COLO668 (cell line): ENCODE measurements at regions not wholly inside any gene's neighbourhood (a gene's known extent, or its start where the extent isn't known, plus 50 kb on each side); places are given as distances from the start of the nearest gene placed in this dataset.
"Not testable (repeated sequence)": the region's sequence is repeated elsewhere in the genome, so short reads cannot be mapped to it uniquely, and the experiment has no call there.

Experiments
- DNase-seq: peaks from one replicate; lab custom pipeline; 2025; ENCODE audit not compliant: unreplicated experiment; lab: John Stamatoyannopoulos, UW

- no peak for DNase-seq
Observed at GRCh38 chr3:159751146-159751545, 237.5 kb upstream of the IL12A start.

- DNase-seq, result no peak
Observed at GRCh38 chr3:159751752-159752151, 236.9 kb upstream of the IL12A start.

GRCh38 chr3:159756279-159757207 lies 232.1 kb upstream of the IL12A start:
- not testable (repeated sequence) for DNase-seq

GRCh38 chr3:159757341-159758060 lies 231.1 kb upstream of the IL12A start:
- DNase-seq, result no peak

GRCh38 chr3:159760046-159760445 lies 228.6 kb upstream of the IL12A start:
- DNase-seq, result no peak

GRCh38 chr3:159761369-159761768 lies 227.3 kb upstream of the IL12A start:
- no peak for DNase-seq

GRCh38 chr3:159761848-159762635 lies 226.6 kb upstream of the IL12A start:
- no peak for DNase-seq

- DNase-seq, result peak; percentile 50
Observed at GRCh38 chr3:159763011-159763601, 225.5 kb upstream of the IL12A start.

- DNase-seq, result peak; percentile 75
Observed at GRCh38 chr3:159763602-159764489, 224.8 kb upstream of the IL12A start.

GRCh38 chr3:159764490-159765029 lies 224.1 kb upstream of the IL12A start:
- DNase-seq, result peak; percentile 34

GRCh38 chr3:159765030-159765859 lies 223.4 kb upstream of the IL12A start:
- peak; percentile 47 for DNase-seq

GRCh38 chr3:159765860-159766294 lies 222.8 kb upstream of the IL12A start:
- no peak for DNase-seq

GRCh38 chr3:159766563-159767185 lies 222.0 kb upstream of the IL12A start:
- DNase-seq, result no peak

- DNase-seq, result no peak
Observed at GRCh38 chr3:159770998-159771397, 217.6 kb upstream of the IL12A start.

GRCh38 chr3:159771865-159772611 lies 216.6 kb upstream of the IL12A start:
- DNase-seq, result no peak

- no peak for DNase-seq
Observed at GRCh38 chr3:159773706-159774105, 214.9 kb upstream of the IL12A start.

- DNase-seq, result peak; percentile 27
Observed at GRCh38 chr3:159775372-159775961, 213.2 kb upstream of the IL12A start.
